Suprapubic skin (tissue), 4 donors: ENCODE measurements at regions not wholly inside any gene's neighbourhood (a gene's known extent, or its start where the extent isn't known, plus 50 kb on each side); places are given as distances from the start of the nearest gene placed in this dataset.

Source experiments
- DNase-seq, 2 donors: peaks; one replicate each; pipeline ENCODE4 v3.0.0-alpha.2; 2019; ENCODE audit warnings: low spot score in 2 of 2
- H3K27ac ChIP-seq: fragments of 200-600 bp; sonication (generic); one replicate; pipeline ENCODE4 v1.5.1; 2019
- H3K27me3 ChIP-seq: fragments of 200-600 bp; sonication (generic); one replicate; pipeline ENCODE4 v1.5.1; 2019
- H3K36me3 ChIP-seq: fragments of 200-600 bp; sonication (generic); one replicate; pipeline ENCODE4 v1.5.1; 2019
- H3K4me1 ChIP-seq: fragments of 200-600 bp; sonication (generic); one replicate; pipeline ENCODE4 v1.5.1; 2019
- H3K4me3 ChIP-seq: fragments of 200-600 bp; sonication (generic); one replicate; pipeline ENCODE4 v1.5.1; 2019; ENCODE audit warnings: mild to moderate bottlenecking
- H3K9me3 ChIP-seq: fragments of 200-600 bp; sonication (generic); one replicate; pipeline ENCODE4 v1.5.1; 2019
- EP300 ChIP-seq: sonication (generic); formaldehyde crosslinking; IDR thresholded peaks from one replicate; pipeline ENCODE4 v1.6.1; 2017; ENCODE audit warnings: antibody characterized with exemption
- POLR2A ChIP-seq, 2 donors: fragments of 450-650 bp; IDR thresholded peaks; one replicate each; pipeline ENCODE4 v1.6.1; 2017; ENCODE audit warnings: antibody characterized with exemption in 2 of 2, mild to moderate bottlenecking in 2 of 2, moderate library complexity in 2 of 2
- POLR2AphosphoS5 ChIP-seq, 3 donors: sonication (generic); formaldehyde crosslinking; IDR thresholded peaks; one replicate each; pipeline ENCODE4 v1.6.1; 2017; ENCODE audit warnings: antibody characterized with exemption in 3 of 3
- WGBS: methylation state at CpG from one replicate; pipeline ENCODE4 v1.1.5; 2018; 5-methylcytosine and 5-hydroxymethylcytosine counted together
- TF ChIP-seq, protein P1 (sequence below), 2 donors: fragments of 200-600 bp in 1 of 2; fragments of 450-650 bp in 1 of 2; sonication (generic) in 1 of 2; IDR thresholded peaks; one replicate each; pipeline ENCODE4 v1.5.1; 2016 to 2019; ENCODE audit warnings: antibody characterized with exemption in 2 of 2, mild to moderate bottlenecking in 1 of 2, moderate library complexity in 1 of 2

- Histone ChIP-seq H3K27me3 (no peaks in the 10 kb centered on the region), H3K4me1 (no peaks in the 10 kb centered on the region), H3K4me3 (no peak overlapping the region), H3K36me3 (no peaks in the 10 kb centered on the region), H3K27ac (no peak overlapping the region), H3K9me3 (no peaks in the 10 kb centered on the region)
- WGBS, result 65% methylated on average over 3 of the region's 3 CpGs
- DNase-seq, result no peak
- no peak for TF ChIP-seq POLR2A (IDR thresholded peaks at IDR 0.05)
- TF ChIP-seq, protein P1, sequence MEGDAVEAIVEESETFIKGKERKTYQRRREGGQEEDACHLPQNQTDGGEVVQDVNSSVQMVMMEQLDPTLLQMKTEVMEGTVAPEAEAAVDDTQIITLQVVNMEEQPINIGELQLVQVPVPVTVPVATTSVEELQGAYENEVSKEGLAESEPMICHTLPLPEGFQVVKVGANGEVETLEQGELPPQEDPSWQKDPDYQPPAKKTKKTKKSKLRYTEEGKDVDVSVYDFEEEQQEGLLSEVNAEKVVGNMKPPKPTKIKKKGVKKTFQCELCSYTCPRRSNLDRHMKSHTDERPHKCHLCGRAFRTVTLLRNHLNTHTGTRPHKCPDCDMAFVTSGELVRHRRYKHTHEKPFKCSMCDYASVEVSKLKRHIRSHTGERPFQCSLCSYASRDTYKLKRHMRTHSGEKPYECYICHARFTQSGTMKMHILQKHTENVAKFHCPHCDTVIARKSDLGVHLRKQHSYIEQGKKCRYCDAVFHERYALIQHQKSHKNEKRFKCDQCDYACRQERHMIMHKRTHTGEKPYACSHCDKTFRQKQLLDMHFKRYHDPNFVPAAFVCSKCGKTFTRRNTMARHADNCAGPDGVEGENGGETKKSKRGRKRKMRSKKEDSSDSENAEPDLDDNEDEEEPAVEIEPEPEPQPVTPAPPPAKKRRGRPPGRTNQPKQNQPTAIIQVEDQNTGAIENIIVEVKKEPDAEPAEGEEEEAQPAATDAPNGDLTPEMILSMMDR (IDR thresholded peaks at IDR 0.05), result no peak
- TF ChIP-seq POLR2AphosphoS5 (IDR thresholded peaks at IDR 0.05), result no peak
- no peak for TF ChIP-seq EP300
Measured at GRCh38 chr13:48862572-48862971, 113.1 kb upstream of the FNDC3A start.

DNA sequence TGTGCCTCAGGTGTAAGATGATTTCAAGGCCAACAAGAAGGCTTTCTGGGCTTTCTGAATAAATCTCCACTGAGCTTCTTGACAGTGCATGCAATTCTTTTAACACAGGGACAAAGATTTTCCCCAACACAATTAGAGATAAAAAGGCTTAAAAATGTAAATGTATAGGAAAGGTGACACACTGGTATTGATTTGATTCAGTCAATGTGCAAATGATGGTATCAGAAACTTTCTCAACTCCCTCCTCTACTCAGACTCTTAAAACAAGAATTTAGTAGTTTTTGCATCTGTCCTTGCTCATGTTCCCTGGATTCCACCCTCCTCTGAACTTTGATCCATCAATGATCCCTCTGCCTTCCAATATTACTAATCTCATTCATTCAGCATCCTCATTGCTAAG is 111.6 kb upstream of the FNDC3A start:
- no peak for DNase-seq
- Histone ChIP-seq H3K4me1 (no peaks in the 10 kb centered on the region), H3K27me3 (no peaks in the 10 kb centered on the region), H3K27ac (no peak overlapping the region), H3K9me3 (no peaks in the 10 kb centered on the region), H3K4me3 (no peak overlapping the region), H3K36me3 (no peaks in the 10 kb centered on the region)
- TF ChIP-seq, protein P1 (IDR thresholded peaks at IDR 0.05), result no peak

DNA sequence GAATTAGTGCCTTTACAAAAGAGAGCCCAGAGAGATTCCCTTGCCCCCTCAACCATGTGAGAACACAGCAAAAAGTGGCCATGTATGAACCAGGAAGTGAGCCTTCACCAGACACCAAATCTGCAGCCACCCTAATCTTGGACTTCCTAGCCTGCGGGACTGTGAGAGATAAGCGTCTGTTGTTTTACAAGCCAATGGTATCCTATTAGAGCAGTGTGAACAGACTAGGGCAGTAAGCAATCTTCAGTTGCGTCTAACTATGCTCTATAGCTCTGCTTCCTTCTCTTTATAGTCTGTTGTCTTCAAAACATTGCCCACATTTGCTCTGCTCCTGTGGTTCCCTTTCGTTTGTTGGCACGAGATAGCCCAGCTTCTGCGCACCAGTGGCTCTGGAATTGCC is 109.5 kb upstream of the FNDC3A start:
- no peaks in the 10 kb centered on the region for H3K9me3 ChIP-seq
- no peak for DNase-seq
- no peak overlapping the region for H3K4me3 ChIP-seq
- TF ChIP-seq POLR2AphosphoS5 (IDR thresholded peaks at IDR 0.05) (no peak), EP300 (no peak), POLR2A (IDR thresholded peaks at IDR 0.05) (no peak)
- TF ChIP-seq, protein P1 (IDR thresholded peaks at IDR 0.05), result no peak
- H3K27me3 ChIP-seq, result no peaks in the 10 kb centered on the region
- H3K27ac ChIP-seq, result no peak overlapping the region
- no peaks in the 10 kb centered on the region for H3K4me1 ChIP-seq
- WGBS, result 59% methylated on average over 6 of the region's 6 CpGs
- no peaks in the 10 kb centered on the region for H3K36me3 ChIP-seq

DNA sequence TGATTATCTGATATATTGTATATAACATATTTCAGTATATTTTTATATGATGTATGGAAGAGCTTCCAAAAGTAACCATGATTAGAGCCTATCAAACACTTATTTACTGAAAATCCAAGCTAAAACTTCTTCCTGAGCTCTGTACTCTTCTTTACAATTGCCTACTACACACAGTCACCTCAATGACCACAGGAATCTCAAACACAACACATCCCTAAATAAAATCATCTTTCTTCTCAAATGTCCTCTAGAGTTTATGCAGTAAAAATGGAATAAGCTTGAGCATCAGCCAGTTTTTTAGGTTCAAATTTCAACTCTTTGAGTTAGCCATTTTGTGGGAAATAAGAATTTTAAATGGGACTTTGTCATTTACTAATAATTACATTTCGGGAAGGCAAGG is 102.6 kb upstream of the FNDC3A start:
- no peak for DNase-seq
- Histone ChIP-seq H3K4me3 (no peak overlapping the region), H3K27me3 (peaks cover 20% of the 10 kb centered on the region), H3K4me1 (no peaks in the 10 kb centered on the region), H3K36me3 (no peaks in the 10 kb centered on the region), H3K27ac (no peak overlapping the region), H3K9me3 (no peaks in the 10 kb centered on the region)
- TF ChIP-seq POLR2AphosphoS5 (IDR thresholded peaks at IDR 0.05) (no peak), POLR2A (IDR thresholded peaks at IDR 0.05) (no peak), EP300 (no peak)
- TF ChIP-seq, protein P1 (IDR thresholded peaks at IDR 0.05), result no peak
- WGBS, result 78% methylated on average over 1 of the region's 1 CpG

DNA sequence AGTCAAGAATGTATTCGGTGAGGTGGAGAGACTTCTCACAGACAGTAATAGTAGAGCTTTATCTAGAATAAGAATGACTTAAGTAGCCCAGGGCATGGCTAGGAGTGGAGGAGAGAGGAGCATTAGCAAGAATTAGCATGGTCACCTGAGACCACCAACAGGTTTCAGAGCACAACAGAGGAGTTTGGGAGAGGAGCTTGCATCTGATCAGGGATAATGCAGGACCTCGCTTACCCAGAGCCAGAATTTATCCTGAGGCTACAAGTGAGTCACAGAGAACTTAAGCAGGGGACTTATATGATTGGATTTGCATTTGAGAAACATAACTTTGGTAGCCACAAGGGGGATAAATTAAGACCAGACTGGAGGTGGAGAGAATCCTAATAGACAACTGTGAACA is 102.1 kb upstream of the FNDC3A start:
- H3K27me3 ChIP-seq, result peaks cover 20% of the 10 kb centered on the region
- DNase-seq, result no peak
- H3K36me3 ChIP-seq, result no peaks in the 10 kb centered on the region
- no peaks in the 10 kb centered on the region for H3K4me1 ChIP-seq
- TF ChIP-seq EP300 (no peak), POLR2AphosphoS5 (IDR thresholded peaks at IDR 0.05) (no peak), POLR2A (IDR thresholded peaks at IDR 0.05) (no peak)
- TF ChIP-seq, protein P1 (IDR thresholded peaks at IDR 0.05), result no peak
- no peaks in the 10 kb centered on the region for H3K9me3 ChIP-seq
- H3K4me3 ChIP-seq, result no peak overlapping the region
- H3K27ac ChIP-seq, result no peak overlapping the region
- 44% methylated on average over 2 of the region's 2 CpGs for WGBS
